ENCODE measurements at regions not wholly inside any gene's neighbourhood (a gene's known extent, or its start where the extent isn't known, plus 50 kb on each side); places are given as distances from the start of the nearest gene placed in this dataset.

DNA sequence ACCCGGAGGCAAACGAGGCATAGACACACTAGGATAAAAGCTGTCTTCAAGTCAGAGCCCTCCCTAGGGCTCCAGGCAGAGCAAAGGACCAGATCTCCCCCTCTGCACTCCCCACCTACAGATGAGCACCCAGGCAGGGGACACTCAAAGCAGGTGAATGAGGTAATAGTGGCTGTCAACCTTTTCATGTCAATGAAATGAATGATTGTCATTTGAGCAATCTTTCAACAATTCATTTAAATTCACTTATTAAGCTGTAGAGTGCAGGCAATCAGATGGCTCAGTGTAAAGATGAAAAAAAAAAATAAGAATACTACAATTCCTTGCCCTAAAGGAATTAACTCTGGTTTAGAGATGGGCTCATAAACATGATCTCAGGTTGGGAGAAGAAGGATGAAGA is 427.8 kb upstream of the ISX start:
- Mint-ChIP-seq H3K4me1 (no peaks in the 10 kb centered on the region), H3K9me3 (ENCODE audit: insufficient read depth) (no peaks in the 10 kb centered on the region), H3K27me3 (no peaks in the 10 kb centered on the region), H3K4me3 (no peak overlapping the region), H3K27ac (no peak overlapping the region)
- DNase-seq (no peak), ATAC-seq (ENCODE audit: low read depth) (no peak)
- no peak overlapping the region for H3K27ac ChIP-seq (ENCODE audit: low read length in 2 of 2)
- TF ChIP-seq CTCF (IDR thresholded peaks at IDR 0.05), result no peak
- no peak for TF ChIP-seq EZH2 (IDR thresholded peaks at IDR 0.05; ENCODE audit: borderline replicate concordance, insufficient read depth, low read depth, low read length, poor library complexity, severe bottlenecking)
- no peak overlapping the region for H3K4me3 ChIP-seq (ENCODE audit: control extremely low read depth in 1 of 5, extremely low read depth in 1 of 5, insufficient read depth in 1 of 5, low read depth in 2 of 5, low read length in 4 of 5)
- POLR2A ChIA-PET, result no interaction called here
- H3K36me3 ChIP-seq (replicated peaks in 1 of 2; ENCODE audit: control extremely low read depth in 1 of 2, control insufficient read depth in 1 of 2, extremely low read depth in 1 of 2, insufficient read depth in 2 of 2, low read length in 1 of 2), result no peaks in the 10 kb centered on the region
- no peaks in the 10 kb centered on the region for H3K9me3 ChIP-seq (ENCODE audit: control extremely low read depth in 1 of 3, control insufficient read depth in 2 of 3, insufficient read depth in 1 of 3, low read length in 2 of 3)
- no peak overlapping the region for H3K9ac ChIP-seq (ENCODE audit: low read length)
- no peak overlapping the region for H2AFZ ChIP-seq (ENCODE audit: insufficient read depth, low read depth, low read length, poor library complexity, severe bottlenecking)
- H3K79me2 ChIP-seq (ENCODE audit: control insufficient read depth, insufficient read depth, low read length), result no peaks in the 10 kb centered on the region
- no peaks in the 10 kb centered on the region for H3K4me1 ChIP-seq (ENCODE audit: control insufficient read depth in 2 of 2, insufficient read depth in 2 of 2, low read length in 2 of 2)
- WGBS (ENCODE audit: insufficient coverage), result 52% methylated on average over 2 of the region's 2 CpGs
- H4K20me1 ChIP-seq (ENCODE audit: control insufficient read depth, insufficient read depth, low read length, poor library complexity, severe bottlenecking), result no peaks in the 10 kb centered on the region
- CTCF ChIA-PET, result no interaction called here
- no peak overlapping the region for H3K4me2 ChIP-seq (replicated peaks; ENCODE audit: low read depth, low read length, poor library complexity, severe bottlenecking)
- intact Hi-C loops (cut with micrococcal nuclease), result no loop called here
- no peaks in the 10 kb centered on the region for H3K27me3 ChIP-seq (replicated peaks in 1 of 4; ENCODE audit: control extremely low read depth in 1 of 4, control insufficient read depth in 3 of 4, insufficient read depth in 4 of 4, low read length in 3 of 4)

GRCh38 chr22:34639911-34640310 is 426.0 kb upstream of the ISX start:
- Histone ChIP-seq H3K9me3 (ENCODE audit: control extremely low read depth in 1 of 3, control insufficient read depth in 2 of 3, insufficient read depth in 1 of 3, low read length in 2 of 3) (no peaks in the 10 kb centered on the region), H3K27ac (ENCODE audit: low read length in 2 of 2) (no peak overlapping the region), H3K4me3 (ENCODE audit: control extremely low read depth in 1 of 5, extremely low read depth in 1 of 5, insufficient read depth in 1 of 5, low read depth in 2 of 5, low read length in 4 of 5) (no peak overlapping the region), H3K4me1 (ENCODE audit: control insufficient read depth in 2 of 2, insufficient read depth in 2 of 2, low read length in 2 of 2) (no peaks in the 10 kb centered on the region), H3K27me3 (replicated peaks in 1 of 4; ENCODE audit: control extremely low read depth in 1 of 4, control insufficient read depth in 3 of 4, insufficient read depth in 4 of 4, low read length in 3 of 4) (no peaks in the 10 kb centered on the region), H3K36me3 (replicated peaks in 1 of 2; ENCODE audit: control extremely low read depth in 1 of 2, control insufficient read depth in 1 of 2, extremely low read depth in 1 of 2, insufficient read depth in 2 of 2, low read length in 1 of 2) (no peaks in the 10 kb centered on the region), H3K79me2 (ENCODE audit: control insufficient read depth, insufficient read depth, low read length) (no peaks in the 10 kb centered on the region), H3K9ac (ENCODE audit: low read length) (no peak overlapping the region), H4K20me1 (ENCODE audit: control insufficient read depth, insufficient read depth, low read length, poor library complexity, severe bottlenecking) (no peaks in the 10 kb centered on the region), H2AFZ (ENCODE audit: insufficient read depth, low read depth, low read length, poor library complexity, severe bottlenecking) (no peak overlapping the region), H3K4me2 (replicated peaks; ENCODE audit: low read depth, low read length, poor library complexity, severe bottlenecking) (no peak overlapping the region)
- no peak overlapping the region for H3K4me3 Mint-ChIP-seq
- ChIA-PET CTCF (no interaction called here), POLR2A (no interaction called here)
- intact Hi-C loops (cut with micrococcal nuclease), result no loop called here
- no peaks in the 10 kb centered on the region for H3K4me1 Mint-ChIP-seq
- no peak for DNase-seq
- TF ChIP-seq CTCF (IDR thresholded peaks at IDR 0.05) (no peak), EZH2 (IDR thresholded peaks at IDR 0.05; ENCODE audit: borderline replicate concordance, insufficient read depth, low read depth, low read length, poor library complexity, severe bottlenecking) (no peak)
- 79% methylated on average over 5 of the region's 5 CpGs for WGBS (ENCODE audit: insufficient coverage)
- H3K27me3 Mint-ChIP-seq, result no peaks in the 10 kb centered on the region
- no peaks in the 10 kb centered on the region for H3K9me3 Mint-ChIP-seq (ENCODE audit: insufficient read depth)
- H3K27ac Mint-ChIP-seq, result no peak overlapping the region
- ATAC-seq (ENCODE audit: low read depth), result no peak

All from B cell (primary cell).